Fibroblast of skin of back (primary cell): ENCODE measurements at regions not wholly inside any gene's neighbourhood (a gene's known extent, or its start where the extent isn't known, plus 50 kb on each side); places are given as distances from the start of the nearest gene placed in this dataset.
"Not testable (repeated sequence)": the region's sequence is repeated elsewhere in the genome, so short reads cannot be mapped to it uniquely, and the experiment has no call there.

Experiments used
- DNase-seq: peaks from one replicate; pipeline ENCODE4 v3.0.0-alpha.2; 2013

DNA sequence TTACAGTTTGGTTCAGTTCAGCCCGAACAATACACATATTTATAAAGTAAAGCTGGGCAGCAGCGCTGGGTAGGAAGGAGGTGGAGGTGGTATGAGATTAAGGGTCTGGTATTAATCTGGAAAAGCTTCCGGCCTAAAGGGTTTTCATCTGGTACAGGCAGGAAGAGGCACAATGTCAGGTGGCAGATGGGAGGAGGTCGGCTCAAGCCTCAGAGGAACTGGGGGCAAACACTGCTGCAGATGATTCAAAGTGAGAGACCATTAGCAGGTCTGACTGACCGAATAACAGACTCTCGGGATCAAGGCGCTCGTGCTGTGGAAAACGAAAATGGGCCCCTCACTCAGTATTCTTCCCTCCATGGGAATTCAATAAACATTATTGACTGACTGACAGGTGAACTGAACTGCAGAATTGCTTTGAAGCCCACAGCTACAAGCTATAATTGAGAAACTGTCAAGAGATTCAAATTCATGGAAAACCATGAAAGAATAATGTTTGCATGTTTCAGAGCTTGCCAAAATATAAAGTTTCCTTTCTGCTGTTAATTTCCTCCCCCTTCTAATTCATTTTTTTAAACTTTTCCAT, 75.3 kb downstream of the TMEM167A start:
- DNase-seq = no peak

DNA sequence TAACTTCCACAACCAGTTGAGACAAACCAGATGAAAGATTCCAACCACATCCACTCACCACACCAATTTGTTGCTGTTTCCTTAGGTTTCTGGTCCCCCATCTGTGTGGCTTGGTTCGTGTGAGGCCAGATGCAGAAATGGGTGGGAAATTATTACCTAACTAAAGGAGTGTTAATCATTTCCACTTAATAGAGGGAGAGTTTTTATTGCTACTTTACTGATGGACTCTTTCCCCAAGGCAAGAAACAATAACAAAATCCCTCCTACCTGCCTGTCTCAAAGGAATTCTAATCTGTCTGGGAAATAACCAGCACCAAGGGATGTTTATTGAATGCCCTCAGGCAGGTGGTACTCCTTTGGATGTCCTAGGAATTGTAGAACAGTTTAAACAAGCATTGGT, 76.3 kb downstream of the TMEM167A start:
- no peak for DNase-seq

DNA sequence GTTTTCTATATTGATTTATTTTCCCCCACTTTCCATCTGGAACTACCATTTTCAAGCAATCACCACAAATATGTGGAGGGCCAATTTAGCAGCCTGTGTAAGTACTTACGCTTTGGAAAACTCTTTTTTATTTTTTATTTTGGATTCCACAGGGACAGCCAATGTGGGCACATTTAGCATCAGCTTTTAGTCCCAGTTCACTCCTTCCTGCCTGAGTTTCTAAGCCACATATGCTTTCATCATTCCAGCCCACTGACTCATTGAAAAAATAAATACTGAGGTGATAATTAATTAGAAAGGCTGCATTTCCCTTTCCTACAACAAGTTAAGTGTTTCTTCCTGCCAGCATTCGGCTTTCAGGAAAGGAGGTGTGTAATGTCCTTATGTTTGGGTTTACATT, 76.8 kb downstream of the TMEM167A start:
- peak; percentile 15 for DNase-seq

DNA sequence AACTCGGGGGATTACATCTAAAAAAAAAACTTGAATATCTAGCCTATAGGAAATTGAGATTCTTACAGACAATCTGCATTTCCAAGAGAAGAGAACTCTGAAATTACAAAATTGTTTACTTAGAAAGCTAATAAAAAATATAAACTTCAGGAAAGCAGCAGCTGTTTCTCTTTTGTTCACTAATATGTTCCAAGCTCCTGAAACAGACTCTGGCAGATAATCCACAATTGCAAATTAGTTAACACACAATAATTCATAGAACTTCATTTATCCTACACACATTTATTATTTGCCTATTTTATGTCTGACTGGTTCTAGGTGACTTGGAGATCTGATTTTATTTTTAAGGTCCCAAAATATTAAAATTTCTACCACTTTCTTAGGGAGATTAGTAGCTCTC, 83.8 kb downstream of the TMEM167A start:
- no peak for DNase-seq

DNA sequence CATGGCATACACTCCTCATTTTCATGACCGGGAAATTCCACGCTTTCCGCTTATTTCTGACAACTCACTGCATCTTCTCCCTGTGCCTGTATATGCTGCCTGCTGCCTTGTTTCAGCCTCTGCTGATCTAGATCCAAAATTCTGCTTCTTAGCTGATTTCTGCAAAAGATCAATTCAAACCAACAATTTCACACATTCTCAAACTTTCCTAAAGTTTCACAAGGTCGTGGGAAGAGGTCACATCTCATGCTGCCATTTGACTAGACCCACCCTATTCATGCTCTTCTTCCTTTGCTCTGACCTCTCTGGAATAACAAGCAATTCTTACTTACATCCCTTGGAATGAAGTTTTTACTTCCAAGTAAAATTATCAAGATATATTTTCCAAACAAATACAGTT, 84.5 kb downstream of the TMEM167A start:
- DNase-seq = no peak

DNA sequence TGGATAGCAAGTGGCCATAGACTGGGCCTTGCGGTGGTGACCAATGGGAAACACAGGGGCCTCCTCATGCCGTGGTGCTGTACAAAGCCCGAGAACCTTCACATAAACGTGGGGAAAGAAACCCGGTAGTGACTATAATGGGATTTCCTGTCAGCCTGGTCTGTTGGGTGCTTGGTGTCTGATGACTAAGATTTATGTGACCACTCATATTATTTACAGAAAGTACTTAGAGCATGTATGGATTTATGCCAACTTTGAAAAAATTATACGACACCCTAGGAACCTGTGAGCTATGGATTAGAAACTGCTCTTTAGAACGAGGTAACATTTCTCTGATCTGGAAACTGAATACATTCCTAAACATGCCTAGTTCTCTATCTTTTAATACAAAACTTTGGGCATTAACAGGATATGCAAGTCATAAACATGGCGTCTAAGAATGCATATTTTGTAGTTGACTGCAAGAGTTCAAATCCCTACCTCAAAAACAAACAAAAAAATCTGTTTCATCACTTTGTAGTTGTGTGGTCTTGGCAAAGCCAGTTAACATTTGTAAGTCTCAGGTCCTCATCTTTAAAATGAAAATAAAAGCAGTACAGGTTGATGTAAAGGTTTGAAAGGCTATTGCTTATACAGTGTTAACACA, 85.4 kb downstream of the TMEM167A start:
- DNase-seq = peak; percentile 58

DNA sequence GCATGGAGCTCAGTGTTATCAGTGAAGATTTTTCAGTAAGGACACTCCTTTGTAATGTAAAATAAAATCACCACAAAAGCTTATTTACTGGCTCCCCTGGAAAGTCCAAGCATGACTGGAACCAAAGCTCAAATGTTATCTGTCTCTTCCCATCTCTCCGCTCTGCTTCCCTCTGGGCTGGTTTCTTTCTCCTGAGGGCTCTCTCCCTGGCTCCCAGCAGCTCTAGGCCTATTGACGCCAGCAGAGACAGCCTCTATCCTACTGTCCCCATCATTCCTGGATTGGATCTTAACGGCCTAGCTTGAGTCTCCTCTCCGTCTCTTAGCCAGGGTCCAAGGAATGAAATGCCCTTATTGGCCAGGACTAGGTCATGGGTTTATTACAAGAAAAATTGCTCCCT, 86.1 kb downstream of the TMEM167A start:
- no peak for DNase-seq

DNA sequence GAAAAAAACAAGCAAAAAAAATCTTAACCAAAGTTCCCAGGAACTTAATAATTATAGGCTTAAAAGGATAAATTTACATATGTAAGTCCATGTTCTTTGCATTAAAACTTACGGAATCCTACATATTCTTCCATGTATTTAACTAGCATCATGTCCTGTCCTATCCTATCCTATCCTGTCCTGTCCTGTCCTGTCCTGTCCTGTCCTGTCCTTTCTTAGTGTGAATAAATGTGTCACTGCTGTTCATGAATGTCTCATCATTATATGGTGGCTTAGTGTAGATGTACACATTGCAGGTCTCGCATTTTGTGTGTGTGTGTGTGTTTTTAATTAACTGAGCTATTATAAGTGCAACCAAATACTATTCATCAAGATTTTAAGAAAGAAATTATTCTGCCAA, 90.0 kb downstream of the TMEM167A start:
- DNase-seq = no peak

DNA sequence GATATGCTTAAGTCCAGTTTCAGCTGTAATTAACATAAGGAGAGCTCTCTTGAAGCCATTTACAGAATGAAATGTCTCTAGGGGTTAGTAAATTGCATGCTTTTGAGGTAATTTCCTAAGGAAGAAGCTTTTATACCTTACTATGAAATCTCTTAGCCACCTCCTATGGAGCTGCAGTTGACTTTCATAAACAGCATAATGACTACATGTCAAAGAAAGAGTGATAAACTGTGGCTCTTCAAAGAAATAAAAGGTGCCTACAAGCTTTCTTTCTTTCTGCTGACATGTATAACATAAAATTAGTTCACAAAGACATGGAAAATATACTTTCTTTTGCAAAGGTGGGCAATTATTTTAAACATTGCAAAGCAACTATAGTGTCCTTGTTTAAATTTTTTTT, 90.8 kb downstream of the TMEM167A start:
- no peak for DNase-seq

DNA sequence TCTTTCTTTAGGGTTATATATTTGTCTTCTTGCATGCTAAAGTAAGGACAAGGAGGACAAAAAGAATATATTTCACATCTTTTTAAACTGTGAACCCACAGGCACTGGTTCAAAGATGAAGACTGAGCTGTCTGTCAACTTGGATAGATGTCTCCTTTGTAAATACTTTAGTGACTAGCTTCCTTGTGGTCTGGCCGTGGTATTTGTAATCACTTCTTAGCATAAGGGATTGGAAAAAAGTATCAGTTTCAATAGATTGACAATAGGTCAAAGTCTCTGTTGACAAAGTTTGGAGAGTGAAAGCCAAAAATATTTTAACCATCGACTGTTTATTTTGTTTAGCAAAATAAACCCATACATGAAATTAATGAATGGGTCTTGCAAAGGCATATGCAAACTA, 91.4 kb downstream of the TMEM167A start:
- DNase-seq = no peak

DNA sequence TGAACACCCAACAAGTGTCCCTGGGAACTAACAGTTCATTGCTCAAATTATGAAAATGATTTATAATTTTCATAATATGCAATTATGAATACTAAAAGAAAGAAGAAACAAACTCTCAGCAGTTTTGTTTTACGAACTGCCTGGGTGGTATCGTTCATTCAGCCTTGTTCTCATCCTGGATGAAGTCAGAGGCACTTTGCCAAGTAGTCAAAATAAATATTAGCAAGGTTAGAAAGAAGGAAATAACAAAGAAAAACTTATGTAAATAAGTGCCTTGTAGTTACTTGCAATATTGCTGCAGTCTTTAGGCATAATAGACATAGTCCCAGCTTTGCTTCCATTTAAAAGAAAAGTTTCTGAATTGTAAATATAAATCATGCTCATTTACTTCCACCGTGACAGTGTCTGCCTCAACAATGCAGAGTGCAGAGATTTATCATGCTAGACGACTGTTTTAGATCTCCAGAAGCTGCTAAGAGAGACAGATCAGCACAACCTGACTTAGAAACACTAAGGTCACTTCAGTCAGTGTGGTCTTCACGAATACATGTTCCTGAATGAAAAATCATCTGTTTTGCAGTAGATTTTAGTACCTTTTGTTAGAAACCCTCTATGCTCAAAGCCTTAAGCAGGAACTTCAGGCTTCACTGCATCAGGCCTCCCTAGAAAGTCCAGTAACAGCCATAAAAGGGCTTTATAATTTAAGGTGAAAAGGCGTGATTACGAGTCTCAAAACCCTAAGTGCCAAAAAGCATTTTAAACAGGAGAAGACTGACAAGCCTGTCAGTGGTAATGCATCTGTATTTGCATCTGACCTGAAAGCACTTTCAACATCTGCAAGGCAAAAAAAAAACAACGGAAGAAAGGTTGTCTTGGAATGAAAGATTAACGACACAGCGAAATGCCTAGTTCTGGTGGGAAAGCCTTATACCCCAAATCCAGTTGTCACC, 92.1 kb downstream of the TMEM167A start:
- no peak for DNase-seq

DNA sequence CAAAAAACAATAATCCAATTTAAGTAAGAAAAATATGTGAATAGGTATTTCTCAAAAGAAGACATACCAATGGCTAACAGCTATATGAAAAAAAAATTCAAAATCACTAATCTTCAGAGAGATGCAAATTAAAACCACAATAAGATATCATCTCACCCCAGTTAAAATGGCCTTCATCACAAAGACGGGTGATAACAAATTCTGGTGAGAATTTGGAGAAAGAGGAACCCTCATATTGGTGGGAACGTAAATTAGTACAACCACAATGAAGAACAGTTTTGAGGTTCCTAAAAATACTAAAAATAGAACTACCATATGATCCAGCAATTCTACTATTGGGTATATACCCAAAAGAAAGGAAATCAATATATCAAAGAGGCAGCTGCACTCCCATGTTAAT, 94.3 kb downstream of the TMEM167A start:
- no peak for DNase-seq

DNA sequence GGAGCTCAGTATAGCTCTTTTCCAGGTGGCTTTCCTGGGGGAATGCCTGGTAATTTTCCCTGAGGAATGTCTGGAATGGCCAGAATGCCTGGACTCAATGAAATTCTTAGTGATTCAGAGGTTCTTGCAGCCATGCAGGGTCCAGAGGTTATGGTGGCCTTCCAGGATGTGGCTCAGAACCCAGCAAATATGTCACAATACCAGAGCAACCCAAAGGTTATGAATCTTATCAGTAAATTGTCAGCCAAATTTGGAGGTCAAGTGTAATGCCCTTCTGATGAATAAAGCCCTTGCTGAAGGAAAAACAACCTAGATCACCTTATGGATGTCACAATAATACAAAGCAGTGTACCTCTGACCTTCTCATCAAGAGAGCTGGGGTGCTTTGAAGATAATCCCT, 100.3 kb downstream of the TMEM167A start:
- peak; percentile 17 for DNase-seq

DNA sequence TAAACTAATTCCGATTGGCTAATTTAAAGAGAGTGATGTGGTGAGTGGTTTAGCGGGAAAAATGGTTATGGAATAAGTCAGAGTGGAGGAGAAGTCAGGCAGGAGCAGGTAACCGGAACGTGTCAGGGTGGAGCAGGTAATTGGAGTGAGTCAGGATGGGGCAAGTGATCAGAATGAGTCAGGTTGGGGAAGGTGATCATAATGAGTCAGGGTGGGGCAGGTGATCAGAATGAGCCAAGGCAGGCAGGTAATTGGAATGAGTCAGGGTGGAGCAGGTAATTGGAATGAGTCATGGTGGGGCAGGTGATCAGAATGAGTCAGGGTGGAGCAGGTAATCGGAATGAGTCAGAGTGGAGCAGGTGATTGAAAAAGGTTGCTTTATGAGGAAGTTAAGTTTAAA, 101.4 kb downstream of the TMEM167A start:
- no peak for DNase-seq

DNA sequence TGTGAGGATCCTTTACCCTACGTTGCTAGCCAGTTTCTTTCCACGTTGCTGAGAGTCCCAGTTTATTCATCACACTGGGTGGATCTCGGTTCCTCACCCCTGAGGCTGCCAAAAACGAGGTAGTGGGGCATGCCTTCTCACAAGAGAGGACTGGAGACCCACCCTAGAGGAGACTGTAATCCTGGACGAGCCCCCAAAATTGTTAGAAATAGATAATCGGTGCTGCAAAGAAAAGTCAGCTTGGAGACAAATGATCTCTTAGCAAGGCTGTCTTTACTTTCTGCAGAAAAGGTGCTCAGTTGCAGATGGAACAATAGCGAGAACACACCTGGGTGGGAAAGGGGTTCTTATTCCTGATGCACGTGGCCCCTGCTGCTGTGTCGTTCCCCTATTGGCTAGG, 101.8 kb downstream of the TMEM167A start:
- no peak for DNase-seq

DNA sequence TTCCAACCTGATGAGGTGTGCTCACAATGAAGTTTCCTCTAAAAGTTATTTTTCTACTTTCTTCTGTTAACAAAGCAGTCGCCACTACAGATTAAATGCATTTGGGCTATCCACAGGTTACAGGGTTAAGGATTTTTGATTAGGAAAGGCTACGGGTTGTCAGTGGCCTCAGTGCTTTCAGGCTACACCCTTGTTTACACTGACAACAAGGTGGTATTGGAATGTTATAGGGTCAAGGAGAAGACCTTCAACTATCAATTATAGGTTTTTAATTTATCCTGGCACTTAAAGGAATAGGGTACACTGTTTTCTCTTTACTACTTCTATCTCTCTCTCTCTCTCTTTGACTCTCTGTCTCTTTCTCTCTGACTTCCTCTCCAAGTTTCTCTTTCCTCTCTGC, 102.8 kb downstream of the TMEM167A start:
- not testable (repeated sequence) for DNase-seq

DNA sequence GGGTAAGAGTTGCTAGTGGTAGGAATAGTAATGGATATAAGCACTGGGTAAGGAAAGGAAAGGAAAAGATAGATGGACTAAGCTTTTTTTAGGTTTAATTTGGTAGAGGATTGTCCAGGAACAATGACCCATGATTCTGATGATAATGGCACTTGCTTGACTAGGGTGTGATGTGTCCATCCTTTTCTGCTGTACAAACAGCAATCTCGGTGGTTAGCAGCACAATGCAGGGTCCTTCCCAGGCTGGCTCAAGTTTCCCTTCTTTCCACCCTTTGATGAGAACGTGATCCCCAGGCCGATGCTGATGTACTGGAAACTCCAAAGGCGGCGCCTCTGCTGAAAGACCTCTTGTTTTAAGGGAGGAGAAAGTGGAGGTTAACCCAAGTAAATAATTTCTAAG, 105.3 kb downstream of the TMEM167A start:
- DNase-seq = no peak

DNA sequence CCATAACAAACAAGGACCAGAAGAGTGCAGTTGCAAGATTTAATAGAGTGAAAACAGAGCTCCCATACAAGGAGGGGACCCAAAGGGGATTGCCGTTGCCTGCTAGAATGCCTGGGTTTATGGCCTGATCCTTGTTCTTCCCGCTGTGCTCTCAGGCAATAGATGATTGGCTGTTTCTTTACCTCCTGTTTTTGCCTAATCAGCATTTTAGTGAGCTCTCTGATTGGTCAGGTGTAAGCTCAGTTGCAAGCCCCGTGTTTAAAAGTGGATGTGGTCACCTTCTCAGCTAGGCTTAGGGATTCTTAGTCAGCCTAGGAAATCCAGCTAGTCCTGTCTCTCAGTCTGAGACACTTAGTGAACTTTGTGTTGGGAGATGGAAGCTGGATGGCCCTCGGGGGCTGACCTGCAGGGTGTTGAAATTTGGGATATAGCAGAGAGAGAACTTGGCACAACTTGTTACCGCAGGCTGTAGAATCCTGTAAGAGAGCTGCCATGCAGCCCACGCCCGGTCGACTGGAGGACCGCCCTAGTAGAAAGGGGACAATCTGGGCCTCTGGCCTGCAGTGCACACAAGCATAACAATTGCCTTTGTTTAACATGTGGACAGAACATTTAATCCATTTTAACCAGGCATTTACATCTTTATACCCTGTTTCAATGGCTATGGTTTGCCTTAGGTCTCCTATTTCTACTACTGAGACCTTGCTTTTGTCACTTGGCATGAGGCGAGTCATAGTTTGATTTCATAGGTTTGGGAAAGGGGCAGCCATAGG, 106.0 kb downstream of the TMEM167A start:
- not testable (repeated sequence) for DNase-seq

DNA sequence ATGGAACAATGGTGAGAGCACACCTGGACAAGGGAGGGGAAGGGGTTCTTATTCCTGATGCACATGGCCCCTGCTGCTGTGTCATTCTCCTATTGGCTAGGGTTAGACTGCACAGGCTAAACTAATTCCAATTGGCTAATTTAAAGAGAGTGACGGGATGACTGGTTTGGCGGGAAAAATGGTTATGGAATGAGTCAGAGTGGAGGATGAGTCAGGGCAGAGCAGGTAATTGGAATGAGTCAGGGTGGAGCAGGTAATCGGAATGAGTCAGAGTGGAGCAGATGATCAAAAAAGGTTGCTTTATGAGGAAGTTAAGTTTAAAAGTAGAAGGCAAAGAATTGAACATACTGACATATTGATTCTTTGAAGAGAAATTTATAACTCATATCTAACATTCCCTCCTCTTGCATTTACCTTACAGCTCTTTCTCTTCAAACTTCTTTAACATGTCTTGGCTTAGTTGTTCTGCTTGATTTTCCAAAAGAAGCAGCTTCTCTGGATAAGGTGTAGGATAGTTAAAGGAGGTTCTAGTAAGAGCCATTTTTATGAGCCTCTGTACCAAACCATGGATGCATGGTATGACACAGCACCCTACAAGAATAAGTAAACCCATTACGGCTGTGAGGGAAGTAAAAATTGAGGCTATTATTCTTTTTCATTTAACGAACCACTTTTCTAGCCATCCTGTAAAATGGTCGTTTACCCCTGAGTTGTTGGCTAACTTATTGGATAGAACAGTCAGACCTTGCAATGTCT, 107.8 kb downstream of the TMEM167A start:
- not testable (repeated sequence) for DNase-seq

DNA sequence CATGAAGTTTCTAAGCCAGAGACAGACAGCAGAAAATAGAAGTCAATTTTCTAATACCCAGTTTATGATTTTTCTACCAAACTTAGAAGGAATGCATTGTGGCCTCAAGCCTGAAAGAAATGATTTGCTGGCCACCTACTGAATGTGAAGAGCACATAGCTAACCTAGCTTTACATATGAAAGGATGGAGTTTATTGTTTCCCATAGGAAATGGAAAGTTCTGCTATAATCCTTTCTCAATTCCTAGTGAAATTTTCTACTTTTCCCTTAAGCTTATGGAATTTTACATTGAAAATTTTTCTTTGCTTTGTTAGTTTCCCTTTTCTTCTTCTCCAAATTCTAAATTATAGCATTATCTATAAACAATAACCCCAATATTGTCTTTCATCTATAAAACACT, 110.1 kb downstream of the TMEM167A start:
- DNase-seq = no peak

DNA sequence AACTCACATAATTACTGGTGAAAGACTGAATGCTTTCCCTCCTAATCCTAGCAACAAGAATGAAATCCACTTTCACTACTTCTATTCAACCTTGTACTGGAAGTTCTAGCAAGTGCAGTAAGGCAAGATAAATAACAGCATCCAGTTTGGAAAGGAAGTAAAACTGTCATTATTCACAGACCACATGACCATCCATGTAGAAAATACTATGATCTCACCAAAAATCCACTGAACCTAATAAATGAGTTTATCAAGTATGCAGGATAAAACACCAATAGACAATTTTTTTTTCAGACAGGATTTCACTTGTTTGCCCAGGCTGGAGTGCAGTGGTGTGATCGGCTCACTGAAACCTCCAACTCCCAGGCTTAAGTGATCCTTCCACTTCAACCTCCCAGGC, 117.7 kb downstream of the TMEM167A start:
- DNase-seq = no peak

DNA sequence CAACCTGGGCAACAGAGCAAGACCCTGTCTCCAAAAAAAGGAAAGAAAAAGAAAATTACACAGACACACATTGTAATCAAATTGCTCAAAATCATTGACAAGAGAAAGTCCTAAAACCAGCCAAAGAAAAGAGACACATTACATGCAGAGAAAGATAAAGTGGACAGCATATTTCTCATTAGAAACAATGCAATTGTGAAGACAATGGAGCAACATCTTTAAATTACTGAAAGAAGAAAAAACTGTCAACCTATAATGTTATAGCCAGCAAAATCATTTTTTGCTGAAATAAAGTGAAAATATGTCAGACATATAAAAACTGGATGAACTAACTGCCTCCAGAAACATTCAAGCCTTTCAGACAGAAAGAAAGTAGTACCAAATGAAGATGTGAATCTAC, 120.6 kb downstream of the TMEM167A start:
- DNase-seq = no peak
